Osteoblast (primary cell): ENCODE measurements at regions not wholly inside any gene's neighbourhood (a gene's known extent, or its start where the extent isn't known, plus 50 kb on each side); places are given as distances from the start of the nearest gene placed in this dataset. TPM values are rescaled to one million over a fixed set of nuclear protein-coding genes. Genes with fewer than 3 reads are reported as not detected.

Source experiments
- small RNA-seq: library from RNA; depleted of rRNA; stranded (forward); fragments of <200 nt; gene quantifications from one replicate; pipeline ENCODE3, GENCODE V24; 2012

Small RNA genes lying in the stretch of these regions (small RNA-seq; reads per million reads assigned to genes)
- gene BX842568.4: not detected
